DOHH2 (cell line): ENCODE measurements at regions not wholly inside any gene's neighbourhood (a gene's known extent, or its start where the extent isn't known, plus 50 kb on each side); places are given as distances from the start of the nearest gene placed in this dataset.

ENCODE experiments used
- CTCF ChIP-seq: fragments of 200-600 bp; sonication (generic); IDR thresholded peaks from one replicate; pipeline ENCODE4 v1.5.1; 2014; ENCODE audit warnings: antibody characterized with exemption, mild to moderate bottlenecking, low read depth, low read length; ENCODE audit not compliant: poor library complexity, severe bottlenecking
- EZH2phosphoT487 ChIP-seq: fragments of 200-600 bp; sonication (generic); IDR thresholded peaks from 2 replicates; pipeline ENCODE4 v1.6.1; 2017; ENCODE audit warnings: borderline replicate concordance, mild to moderate bottlenecking, antibody characterized with exemption, low read length, moderate library complexity, mixed read lengths

DNA sequence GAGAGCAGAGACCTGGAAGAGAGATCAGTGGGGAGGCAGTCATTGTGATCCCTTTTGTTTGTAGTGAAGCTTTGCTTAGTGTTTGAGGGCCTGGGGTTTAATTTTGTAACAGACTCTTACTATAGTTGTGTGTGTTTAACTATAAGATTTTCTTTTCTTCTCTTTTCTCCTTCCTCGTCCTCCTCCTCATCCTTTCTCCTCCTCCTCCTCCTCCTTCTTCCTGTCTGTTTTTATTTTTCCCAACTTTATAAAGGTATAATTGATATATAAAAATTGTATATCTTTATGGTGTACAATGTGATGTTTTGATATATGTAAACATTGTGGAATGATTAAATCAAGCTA is 71.2 kb upstream of the MACF1 start:
- no peak for TF ChIP-seq CTCF
- no peak for TF ChIP-seq EZH2phosphoT487
